Heart right ventricle (tissue), 16 donors: ENCODE measurements at regions not wholly inside any gene's neighbourhood (a gene's known extent, or its start where the extent isn't known, plus 50 kb on each side); places are given as distances from the start of the nearest gene placed in this dataset.

Experiments
- ATAC-seq, 8 donors: fragments of 200-7000 bp; cut with Tn5 transposase; one replicate each; pipeline ENCODE4 v1.9.1; 2020; ENCODE audit warnings: mild to moderate bottlenecking in 8 of 8, moderate library complexity in 8 of 8, moderate number of reproducible peaks in 1 of 8
- DNase-seq, 2 donors: peaks; one replicate each; pipeline ENCODE4 v3.0.0-alpha.2; 2020
- H3K27ac ChIP-seq, 10 donors: fragments of 200-600 bp; sonication (generic) in 2 of 10; one replicate each; pipeline versions ENCODE4 v1.5.0 to v1.8.0; 2020 to 2022; ENCODE audit warnings: mild to moderate bottlenecking in 3 of 10
- H3K27me3 ChIP-seq, 7 donors: fragments of 200-600 bp; one replicate each; pipeline ENCODE4 v1.8.0; 2021 to 2022; ENCODE audit warnings: mild to moderate bottlenecking in 2 of 7
- H3K36me3 ChIP-seq, 9 donors: fragments of 200-600 bp; sonication (generic) in 1 of 9; one replicate each; pipeline versions ENCODE4 v1.5.0 to v1.8.0; 2020 to 2022; ENCODE audit warnings: mild to moderate bottlenecking in 2 of 9
- H3K4me1 ChIP-seq, 9 donors: fragments of 200-600 bp; sonication (generic) in 1 of 9; one replicate each; pipeline versions ENCODE4 v1.5.0 to v1.8.0; 2020 to 2022; ENCODE audit warnings: mild to moderate bottlenecking in 4 of 9
- H3K4me3 ChIP-seq, 10 donors: fragments of 200-600 bp; sonication (generic) in 2 of 10; one replicate each; pipeline versions ENCODE4 v1.5.0 to v1.8.0; 2020 to 2022; ENCODE audit warnings: mild to moderate bottlenecking in 7 of 10, moderate library complexity in 2 of 10
- H3K9me3 ChIP-seq, 11 donors: fragments of 200-600 bp in 10 of 11; sonication (generic) in 2 of 11; one replicate each; pipeline versions ENCODE4 v1.5.0 to v1.8.0; 2013 to 2022; ENCODE audit warnings: mild to moderate bottlenecking in 2 of 11, control low read depth in 1 of 11, moderate library complexity in 1 of 11
- WGBS, 2 donors: extraction: QIAGEN DNeasy Blood & Tissue Kit; methylation state at CpG; one replicate each; pipeline ENCODE4 v1.1.7; 2013; ENCODE audit warnings: inconsistent platforms in 1 of 2; 5-methylcytosine and 5-hydroxymethylcytosine counted together
- intact Hi-C, 10 donors: fragments of 100-400 bp; cut with DNase I; formaldehyde crosslinking; loops; one replicate each; pipeline versions ENCODE4 v1.11.1 to v1.14.2; 2022
- TF ChIP-seq, protein P1 (sequence below), 9 donors: fragments of 200-600 bp; sonication (generic) in 2 of 9; IDR thresholded peaks; one replicate each; pipeline versions ENCODE4 v1.5.0 to v1.8.0; 2021 to 2022; ENCODE audit warnings: antibody characterized with exemption in 9 of 9, mild to moderate bottlenecking in 5 of 9, moderate library complexity in 1 of 9
- donor health status: Arrhythmogenic right ventricular cardiomyopathy.
- donor health status: ischemic (EF 13 %, LVEDD 7.1; RV severe dilation, severe dysfunction).
- donor health status: healthy with polysubstance abuse.
- donor health status: DM: no; HTN: yes; CAD: no.
- donor health status: DM: no; HTN: no; CAD: no.
- donor health status: ischemic (EF 25% LVEDD 6.9; RV normal size, moderate dysfunction).
- donor health status: ischemic (EF 25% LVEDD 5.7; RV mildly dilated, moderate dysfunction).
- donor health status: healthy.
- donor health status: DM: yes; HTN: yes; CAD: no.
- donor health status: Ischemic cardiomyopathy.
- donor health status: ischemic (EF 35%, LVEDD 5.7; RV mildly dilated, moderate dysfunction).
- donor health status: nonischemic (EF 11% LVEDD 7.7; RV severe dilation, severe dysfunction).
- donor health status: DM: yes; HTN: yes; CAD: no.
- donor health status: PGD.
- donor health status: ischemic (EF 29% LVEDD 5.4; RV normal size, mild dysfunction).
- donor health status: nonischemic (EF 23%, LVEDD 6.1; RV moderate dilation, normal function).

DNA sequence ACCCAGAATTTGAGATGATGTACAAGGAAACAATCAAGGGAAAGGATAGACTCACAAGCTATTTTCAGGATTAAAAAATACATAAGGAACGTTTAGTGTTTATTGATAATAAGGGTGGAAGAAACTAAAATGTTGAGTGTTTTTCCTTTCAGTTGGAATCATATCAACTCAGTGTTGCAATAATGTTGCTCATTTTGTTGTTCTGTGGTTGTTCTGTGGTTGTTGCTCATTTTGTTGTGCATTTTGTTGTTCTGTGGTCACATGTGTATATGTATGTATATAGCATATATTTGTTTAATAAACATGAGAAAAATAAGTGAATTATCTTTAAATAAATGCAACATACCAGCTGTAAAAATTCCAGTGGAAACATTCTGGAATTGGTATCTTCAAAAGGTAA lies 262.4 kb upstream of the SPRY2 start:
- intact Hi-C loops, result loop anchor here in 1 of 10 donors (10.0 kb wide), 3 partner anchors 129 to 321 kb away; partner anchors contain the start of gene SPRY2
- H3K27ac ChIP-seq, result peak overlapping the region in 6 of 10 donors; percentile 14 to 65 (median 48)

DNA sequence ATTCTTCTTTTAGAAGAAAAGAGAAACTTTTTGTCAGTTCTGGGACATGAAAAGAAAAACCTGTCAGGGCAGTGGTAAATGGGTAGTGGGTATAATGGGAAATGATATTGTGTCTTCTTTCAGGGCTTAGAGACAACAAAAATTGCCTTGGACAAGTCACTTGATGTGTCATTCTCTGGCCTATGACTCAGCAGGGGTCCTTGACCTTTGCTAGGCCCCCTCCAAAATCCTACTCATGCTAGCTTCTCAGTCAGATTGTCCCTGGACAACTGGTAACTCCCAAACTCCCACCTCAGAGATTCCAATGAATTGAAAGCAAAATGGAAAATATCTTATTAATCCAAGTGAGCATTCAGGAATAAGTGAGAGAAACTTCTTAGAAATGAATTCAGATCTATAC lies 258.8 kb upstream of the SPRY2 start:
- H3K27ac ChIP-seq, result peak overlapping the region in 1 of 10 donors; percentile 8
- intact Hi-C loops, result loop anchor here in 1 of 10 donors (10.0 kb wide), 3 partner anchors 125 to 325 kb away; partner anchors contain the start of gene SPRY2
- TF ChIP-seq, protein P1, sequence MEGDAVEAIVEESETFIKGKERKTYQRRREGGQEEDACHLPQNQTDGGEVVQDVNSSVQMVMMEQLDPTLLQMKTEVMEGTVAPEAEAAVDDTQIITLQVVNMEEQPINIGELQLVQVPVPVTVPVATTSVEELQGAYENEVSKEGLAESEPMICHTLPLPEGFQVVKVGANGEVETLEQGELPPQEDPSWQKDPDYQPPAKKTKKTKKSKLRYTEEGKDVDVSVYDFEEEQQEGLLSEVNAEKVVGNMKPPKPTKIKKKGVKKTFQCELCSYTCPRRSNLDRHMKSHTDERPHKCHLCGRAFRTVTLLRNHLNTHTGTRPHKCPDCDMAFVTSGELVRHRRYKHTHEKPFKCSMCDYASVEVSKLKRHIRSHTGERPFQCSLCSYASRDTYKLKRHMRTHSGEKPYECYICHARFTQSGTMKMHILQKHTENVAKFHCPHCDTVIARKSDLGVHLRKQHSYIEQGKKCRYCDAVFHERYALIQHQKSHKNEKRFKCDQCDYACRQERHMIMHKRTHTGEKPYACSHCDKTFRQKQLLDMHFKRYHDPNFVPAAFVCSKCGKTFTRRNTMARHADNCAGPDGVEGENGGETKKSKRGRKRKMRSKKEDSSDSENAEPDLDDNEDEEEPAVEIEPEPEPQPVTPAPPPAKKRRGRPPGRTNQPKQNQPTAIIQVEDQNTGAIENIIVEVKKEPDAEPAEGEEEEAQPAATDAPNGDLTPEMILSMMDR (IDR thresholded peaks at IDR 0.05), result no peak

More for the DNA sequence above, 262.4 kb upstream of the SPRY2 start:
- ATAC-seq, result no peak
- peaks cover 0 to 18% (median 5%) of the 10 kb centered on the region in 9 donors for H3K4me1 ChIP-seq
- DNase-seq, result no peak
- no peaks in the 10 kb centered on the region for H3K27me3 ChIP-seq
- H3K9me3 ChIP-seq, result no peaks in the 10 kb centered on the region
- 42 to 45% methylated on average over 1 of the region's 1 CpG for WGBS, 2 donors
- H3K4me3 ChIP-seq, result no peak overlapping the region
- no peaks in the 10 kb centered on the region for H3K36me3 ChIP-seq
- TF ChIP-seq, protein P1 (IDR thresholded peaks at IDR 0.05), result no peak

DNA sequence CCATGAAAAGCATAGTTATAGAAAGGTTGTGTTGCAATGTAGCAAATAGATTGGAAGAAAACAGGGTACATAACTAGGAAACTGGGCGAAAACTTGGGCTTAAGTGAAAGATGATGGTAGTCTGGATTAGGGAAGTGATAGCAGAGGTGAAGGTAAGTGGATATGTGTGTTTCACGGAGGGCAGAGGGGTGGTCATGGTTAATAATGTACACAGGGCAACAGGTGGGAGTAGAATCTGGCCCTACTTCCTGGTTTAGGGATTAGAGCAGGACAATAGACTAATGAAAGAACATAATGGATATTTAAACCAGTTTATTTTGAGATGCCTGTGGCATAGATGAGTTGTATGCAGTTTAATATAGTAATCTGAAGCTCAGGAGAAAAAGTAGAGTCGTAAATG lies 257.3 kb upstream of the SPRY2 start:
- no peaks in the 10 kb centered on the region for H3K36me3 ChIP-seq
- no peak for ATAC-seq
- intact Hi-C loops, result no loop called here
- no peak overlapping the region for H3K4me3 ChIP-seq
- H3K27me3 ChIP-seq, result no peaks in the 10 kb centered on the region
- no peak for DNase-seq
- no peaks in the 10 kb centered on the region for H3K9me3 ChIP-seq
- TF ChIP-seq, protein P1 (IDR thresholded peaks at IDR 0.05), result no peak
- WGBS, 2 donors, result 96 to 98% methylated on average over 3 of the region's 3 CpGs
- H3K4me1 ChIP-seq, result no peaks in the 10 kb centered on the region
- no peak overlapping the region for H3K27ac ChIP-seq

More for the DNA sequence above, 258.8 kb upstream of the SPRY2 start:
- Histone ChIP-seq H3K9me3 (no peaks in the 10 kb centered on the region), H3K4me3 (no peak overlapping the region), H3K27me3 (no peaks in the 10 kb centered on the region), H3K36me3 (no peaks in the 10 kb centered on the region), H3K4me1 (peaks cover 0 to 11% (median 0%) of the 10 kb centered on the region in 9 donors)
- ATAC-seq (no peak), DNase-seq (no peak)

DNA sequence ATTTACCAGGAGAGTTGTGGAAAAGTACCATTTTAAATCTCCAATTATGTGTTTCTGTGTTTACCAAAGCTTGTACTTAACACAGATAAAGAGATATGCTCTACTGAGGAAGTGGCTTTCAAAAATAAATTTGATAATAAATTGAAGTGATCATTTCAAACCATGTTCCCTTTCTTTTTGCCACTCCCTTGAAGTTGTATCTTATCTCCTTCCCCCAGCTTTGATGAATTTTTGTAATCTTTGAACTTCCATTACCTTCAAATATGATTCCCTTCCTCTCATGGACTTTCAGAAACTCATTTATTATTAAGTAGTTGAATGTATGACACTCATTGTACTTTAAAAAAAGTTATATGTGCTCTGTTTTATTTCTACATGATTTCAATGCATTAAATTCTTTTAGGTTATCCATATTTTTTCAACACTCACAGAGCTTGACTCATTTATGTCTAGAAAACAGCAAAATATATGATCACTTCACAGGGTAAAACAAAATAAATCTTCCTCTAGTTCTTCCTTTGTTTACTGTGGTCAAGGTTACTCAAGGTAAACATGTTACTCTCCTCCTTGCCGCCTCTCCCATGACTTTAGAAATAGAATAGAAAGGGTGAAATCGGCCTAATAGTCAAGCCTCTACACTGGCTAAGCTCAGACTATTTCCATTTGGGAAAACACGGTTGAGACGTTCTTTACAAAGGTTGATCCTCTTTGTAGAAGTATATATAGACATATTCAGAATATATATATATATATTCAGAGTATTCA lies 251.2 kb upstream of the SPRY2 start:
- H3K27me3 ChIP-seq, result no peaks in the 10 kb centered on the region
- H3K9me3 ChIP-seq, result peaks cover 0 to 20% (median 0%) of the 10 kb centered on the region in 11 donors
- H3K36me3 ChIP-seq, result no peaks in the 10 kb centered on the region
- WGBS, 2 donors, result 88 to 91% methylated on average over 4 of the region's 4 CpGs
- no peak for ATAC-seq
- no peak overlapping the region for H3K4me3 ChIP-seq
- intact Hi-C loops, result no loop called here
- TF ChIP-seq, protein P1 (IDR thresholded peaks at IDR 0.05), result no peak
- no peaks in the 10 kb centered on the region for H3K4me1 ChIP-seq
- DNase-seq, result no peak
- no peak overlapping the region for H3K27ac ChIP-seq
